ENCODE measurements at regions not wholly inside any gene's neighbourhood (a gene's known extent, or its start where the extent isn't known, plus 50 kb on each side); places are given as distances from the start of the nearest gene placed in this dataset.

- TF ChIP-seq CTCF (IDR thresholded peaks at IDR 0.05) (no peak), POLR2A (IDR thresholded peaks at IDR 0.05) (no peak)
These were observed 154.5 kb downstream of the KLF13 start for GRCh38 chr15:31481142-31481541.
